H9 (cell line): ENCODE measurements at regions not wholly inside any gene's neighbourhood (a gene's known extent, or its start where the extent isn't known, plus 50 kb on each side); places are given as distances from the start of the nearest gene placed in this dataset.

ENCODE experiments used
- DNase-seq: peaks from one replicate; pipeline ENCODE4 v3.0.0-alpha.2; 2017
- H2AFZ ChIP-seq: one replicate; pipeline ENCODE4 v1.6.1; 2013; ENCODE audit warnings: mild to moderate bottlenecking, low read length, control low read depth, moderate library complexity
- H2AK5ac ChIP-seq: 2 replicates; pipeline ENCODE4 v1.6.1; 2013; ENCODE audit warnings: low read length, control low read depth, mixed read lengths; ENCODE audit not compliant: insufficient read length
- H2BK120ac ChIP-seq: one replicate; pipeline ENCODE4 v1.6.1; 2013; ENCODE audit warnings: low read depth, mild to moderate bottlenecking, low read length, control low read depth, inconsistent platforms; ENCODE audit not compliant: poor library complexity, severe bottlenecking
- H2BK12ac ChIP-seq: 2 replicates; pipeline ENCODE4 v1.6.1; 2013; ENCODE audit warnings: low read length, control low read depth, mixed read lengths, low read depth; ENCODE audit not compliant: insufficient read length
- H2BK15ac ChIP-seq: 2 replicates; pipeline ENCODE4 v1.6.1; 2013; ENCODE audit warnings: low read depth, low read length, control low read depth
- H2BK20ac ChIP-seq: one replicate; pipeline ENCODE4 v1.6.1; 2013; ENCODE audit warnings: low read depth, mild to moderate bottlenecking, low read length, control low read depth, inconsistent platforms; ENCODE audit not compliant: poor library complexity, severe bottlenecking
- H2BK5ac ChIP-seq: 2 replicates; pipeline ENCODE4 v1.6.1; 2013; ENCODE audit warnings: low read length, control low read depth, mixed read lengths; ENCODE audit not compliant: insufficient read length
- H3K14ac ChIP-seq: 2 replicates; pipeline ENCODE4 v1.6.1; 2013; ENCODE audit warnings: low read length, control low read depth; ENCODE audit not compliant: insufficient read depth
- H3K18ac ChIP-seq: 2 replicates; pipeline ENCODE4 v1.6.1; 2013; ENCODE audit warnings: low read depth, mild to moderate bottlenecking, mixed read lengths, low read length, control low read depth; ENCODE audit not compliant: insufficient read length
- H3K23ac ChIP-seq: 2 replicates; pipeline ENCODE4 v1.6.1; 2013; ENCODE audit warnings: low read length, control low read depth, mixed read lengths, low read depth; ENCODE audit not compliant: insufficient read length
- H3K23me2 ChIP-seq: 2 replicates; pipeline ENCODE4 v1.6.1; 2013; ENCODE audit warnings: low read depth, mild to moderate bottlenecking, mixed read lengths, low read length, control low read depth; ENCODE audit not compliant: insufficient read length, poor library complexity, severe bottlenecking
- H3K27ac ChIP-seq: 2 replicates; pipeline ENCODE4 v1.5.1; 2013; ENCODE audit warnings: low read length, control low read depth, mixed read lengths, low read depth; ENCODE audit not compliant: insufficient read length
- H3K27me3 ChIP-seq: 2 replicates; pipeline ENCODE4 v1.6.1; 2013; ENCODE audit warnings: low read length, control low read depth, inconsistent platforms; ENCODE audit not compliant: insufficient read depth
- H3K4ac ChIP-seq: 2 replicates; pipeline ENCODE4 v1.6.1; 2013; ENCODE audit warnings: low read depth, mild to moderate bottlenecking, control low read depth, inconsistent platforms, low read length, moderate library complexity
- H3K4me1 ChIP-seq: 2 replicates; pipeline ENCODE4 v1.6.1; 2013; ENCODE audit warnings: low read length, control low read depth, inconsistent platforms; ENCODE audit not compliant: insufficient read depth
- H3K4me2 ChIP-seq: 2 replicates; pipeline ENCODE4 v1.6.1; 2013; ENCODE audit warnings: low read length, control low read depth, mixed read lengths; ENCODE audit not compliant: insufficient read length, insufficient read depth
- H3K56ac ChIP-seq: 2 replicates; pipeline ENCODE4 v1.6.1; 2013; ENCODE audit warnings: low read depth, mild to moderate bottlenecking, mixed read lengths, low read length, control low read depth; ENCODE audit not compliant: insufficient read length
- H3K79me1 ChIP-seq: 2 replicates; pipeline ENCODE4 v1.6.1; 2013; ENCODE audit warnings: low read depth, mild to moderate bottlenecking, moderate library complexity, low read length, control low read depth, inconsistent platforms; ENCODE audit not compliant: insufficient read depth, poor library complexity, severe bottlenecking
- H3K79me2 ChIP-seq: 2 replicates; pipeline ENCODE4 v1.6.1; 2013; ENCODE audit warnings: low read length, control low read depth, inconsistent platforms; ENCODE audit not compliant: insufficient read depth
- H3K9ac ChIP-seq: 2 replicates; pipeline ENCODE4 v1.6.1; 2013; ENCODE audit warnings: low read length, control low read depth, mixed read lengths; ENCODE audit not compliant: insufficient read length; ENCODE audit errors: extremely low read depth
- H3K9me3 ChIP-seq: one replicate; pipeline ENCODE4 v1.6.1; 2013; ENCODE audit warnings: low read depth, low read length, inconsistent platforms; ENCODE audit not compliant: control insufficient read depth
- H3T11ph ChIP-seq: one replicate; pipeline ENCODE4 v1.6.1; 2013; ENCODE audit warnings: mild to moderate bottlenecking, low read length, control low read depth, inconsistent platforms
- H4K20me1 ChIP-seq: one replicate; pipeline ENCODE4 v1.6.1; 2013; ENCODE audit not compliant: control insufficient read depth, insufficient read length, insufficient read depth
- H4K5ac ChIP-seq: 2 replicates; pipeline ENCODE4 v1.6.1; 2013; ENCODE audit warnings: low read depth, mild to moderate bottlenecking, mixed read lengths, low read length, control low read depth; ENCODE audit not compliant: insufficient read length
- H4K8ac ChIP-seq: replicated peaks from 2 replicates; pipeline ENCODE4 v1.6.1; 2013; ENCODE audit warnings: low read length, control low read depth, mixed read lengths, low read depth; ENCODE audit not compliant: insufficient read length
- H4K91ac ChIP-seq: 2 replicates; pipeline ENCODE4 v1.6.1; 2013; ENCODE audit warnings: low read depth, mild to moderate bottlenecking, moderate library complexity, mixed read lengths, low read length, control low read depth; ENCODE audit not compliant: insufficient read length
- H3K27ac Mint-ChIP-seq, 3 experiments: 2 replicates in 2 of 3; 3 replicates in 1 of 3; pipeline ENCODE4 v1.8.0; 2020 to 2021; ENCODE audit warnings: mixed read lengths in 3 of 3, mild to moderate bottlenecking in 1 of 3, moderate library complexity in 1 of 3
- H3K27me3 Mint-ChIP-seq: 2 replicates; pipeline ENCODE4 v1.8.0; 2021; ENCODE audit warnings: low read depth, mild to moderate bottlenecking, moderate library complexity, mixed read lengths
- H3K36me3 Mint-ChIP-seq, 3 experiments: 2 replicates in 2 of 3; 3 replicates in 1 of 3; pipeline ENCODE4 v1.8.0; 2020 to 2021; ENCODE audit warnings: low read depth in 3 of 3, mixed read lengths in 3 of 3; ENCODE audit not compliant: insufficient read depth in 1 of 3
- H3K4me1 Mint-ChIP-seq, 2 experiments: 2 replicates each; pipeline ENCODE4 v1.8.0; 2020; ENCODE audit warnings: mixed read lengths in 2 of 2
- H3K4me3 Mint-ChIP-seq, 2 experiments: 2 replicates in 1 of 2; 3 replicates in 1 of 2; pipeline ENCODE4 v1.8.0; 2020 to 2021; ENCODE audit warnings: mild to moderate bottlenecking in 2 of 2, mixed read lengths in 2 of 2, moderate library complexity in 1 of 2
- H3K9me3 Mint-ChIP-seq, 2 experiments: 2 replicates in 1 of 2; 3 replicates in 1 of 2; pipeline ENCODE4 v1.8.0; 2020; ENCODE audit warnings: mild to moderate bottlenecking in 2 of 2, mixed read lengths in 2 of 2, moderate library complexity in 1 of 2
- CTCF ChIP-seq: fragments of 200-600 bp; sonication (generic); conservative IDR thresholded peaks from 3 replicates; pipeline ENCODE4 v1.8.0; 2021; ENCODE audit warnings: antibody characterized with exemption, mild to moderate bottlenecking
- WGBS: extraction: QIAGEN DNeasy Blood & Tissue Kit; methylation state at CpG from one replicate; pipeline ENCODE4 v1.1.7; 2013; ENCODE audit warnings: missing lambda C conversion rate, low lambda C conversion rate, mixed read lengths; ENCODE audit not compliant: insufficient read length; ENCODE audit errors: extremely low coverage; 5-methylcytosine and 5-hydroxymethylcytosine counted together

DNA sequence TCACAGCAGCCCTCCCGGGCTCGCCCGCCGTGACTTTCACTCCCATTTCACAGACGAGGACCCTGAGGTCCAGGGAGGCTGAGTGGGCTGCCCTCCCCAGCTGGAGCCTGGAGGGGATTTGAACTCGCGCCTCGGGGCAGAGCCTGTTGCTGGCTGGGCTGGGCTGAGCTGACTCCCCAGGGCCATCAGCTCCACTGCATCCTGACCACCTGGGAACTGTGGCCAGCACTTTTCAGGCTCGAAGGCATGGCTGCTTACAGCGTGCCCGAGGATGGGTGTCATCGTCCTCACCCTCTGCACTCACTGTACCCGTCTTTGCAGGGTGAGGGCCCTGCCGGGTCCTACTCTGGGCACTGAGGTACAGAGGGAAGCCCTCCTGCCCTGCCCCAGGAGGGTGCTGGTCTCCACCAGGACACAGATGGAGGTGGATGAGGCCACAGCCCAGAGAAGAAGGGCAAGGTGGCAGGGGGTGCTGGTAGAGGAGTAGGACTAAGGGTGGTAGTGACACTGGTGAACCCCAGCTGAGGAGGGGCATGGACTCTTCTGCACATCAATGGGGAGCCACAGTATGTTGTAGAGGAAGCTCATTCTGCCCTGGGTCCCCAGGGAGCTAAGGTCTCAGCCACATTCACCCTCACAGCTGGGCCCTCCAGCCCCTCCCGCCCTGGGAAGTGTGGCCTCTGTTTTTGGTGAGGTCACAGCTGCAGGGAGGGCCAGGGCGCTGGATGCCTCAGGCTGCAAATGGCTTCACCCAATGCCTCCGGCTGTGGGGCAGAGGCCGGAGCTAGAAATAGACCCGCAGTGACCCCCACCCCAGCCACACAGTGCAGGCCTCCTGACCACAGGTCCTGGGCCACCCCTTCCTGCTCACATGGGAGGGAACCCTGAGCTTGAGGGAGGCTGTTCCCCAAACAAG lies 365.1 kb upstream of the SFSWAP start:
- H2BK5ac ChIP-seq, result no peak overlapping the region
- H3K27ac ChIP-seq, result no peak overlapping the region
- H3K23me2 ChIP-seq, result no peaks in the 10 kb centered on the region
- no peak overlapping the region for H2BK120ac ChIP-seq
- peaks cover 11% of the 10 kb centered on the region; the same call in 1 of the 2 replicates for H3K4me1 ChIP-seq
- no peak overlapping the region for H2BK12ac ChIP-seq
- H3K79me1 ChIP-seq, result no peaks in the 10 kb centered on the region
- no peak for DNase-seq
- H2BK15ac ChIP-seq, result no peak overlapping the region
- H3K18ac ChIP-seq, result no peak overlapping the region
- no peak overlapping the region for H2BK20ac ChIP-seq
- H3K14ac ChIP-seq, result no peak overlapping the region
- Mint-ChIP-seq H3K4me1 (peaks cover 33 to 39% of the 10 kb centered on the region in 2 experiments), H3K27ac (no peak overlapping the region), H3K36me3 (peaks cover 0 to 10% (median 0%) of the 10 kb centered on the region in 3 experiments; a peak in 2 of 7 replicates), H3K27me3 (peaks cover 5% of the 10 kb centered on the region; the same call in 1 of the 2 replicates), H3K4me3 (no peak overlapping the region), H3K9me3 (peaks cover 9 to 10% of the 10 kb centered on the region in 2 experiments; a peak in 4 of 5 replicates)
- no peak overlapping the region for H2AK5ac ChIP-seq
- WGBS, result no CpG with 5 or more reads among the region's 19 CpGs
- no peak overlapping the region for H3K56ac ChIP-seq
- no peak overlapping the region for H4K8ac ChIP-seq
- no peak overlapping the region for H3K23ac ChIP-seq
- no peak for TF ChIP-seq CTCF
- H3T11ph ChIP-seq, result no peak overlapping the region
- no peaks in the 10 kb centered on the region for H3K27me3 ChIP-seq
- H3K79me2 ChIP-seq, result no peaks in the 10 kb centered on the region
- H2AFZ ChIP-seq, result no peak overlapping the region
- H3K9ac ChIP-seq, result no peak overlapping the region
- no peak overlapping the region for H4K91ac ChIP-seq
- H3K9me3 ChIP-seq, result no peaks in the 10 kb centered on the region
- H3K4me2 ChIP-seq, result no peak overlapping the region
- no peak overlapping the region for H3K4ac ChIP-seq
- no peaks in the 10 kb centered on the region for H4K20me1 ChIP-seq
- H4K5ac ChIP-seq, result no peak overlapping the region
